ENCODE measurements at regions not wholly inside any gene's neighbourhood (a gene's known extent, or its start where the extent isn't known, plus 50 kb on each side); places are given as distances from the start of the nearest gene placed in this dataset.

DNA sequence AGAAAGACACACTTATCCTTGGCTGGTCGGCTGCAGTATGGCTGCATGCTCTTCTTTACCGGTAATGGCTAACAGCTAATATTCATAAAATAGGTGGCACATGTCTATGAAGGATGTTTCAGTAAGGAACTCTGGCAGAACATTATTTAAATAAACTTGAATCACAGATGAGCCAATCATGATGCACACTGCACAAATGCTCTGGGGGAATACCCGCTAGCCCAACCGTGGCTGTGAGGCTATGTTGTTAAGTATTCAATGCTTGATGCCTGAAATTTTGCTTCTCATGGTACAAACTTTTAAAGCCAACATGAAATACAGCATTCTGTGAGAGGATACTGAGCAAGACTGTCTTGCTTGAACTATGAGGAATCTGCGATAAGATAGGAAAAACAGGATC, 505.8 kb downstream of the ZEB2 start:
- H3K79me2 ChIP-seq (ENCODE audit: insufficient read depth, low read length), result no peaks in the 10 kb centered on the region
- no peak overlapping the region for H3K4me3 Mint-ChIP-seq
- no peak overlapping the region for H2AK5ac ChIP-seq (ENCODE audit: insufficient read length, low read length)
- H4K5ac ChIP-seq (ENCODE audit: insufficient read length, low read depth, low read length), result no peak overlapping the region
- H4K91ac ChIP-seq (ENCODE audit: insufficient read length, low read depth, low read length), result no peak overlapping the region
- H3K4me2 ChIP-seq (ENCODE audit: insufficient read depth, insufficient read length, low read length), result no peak overlapping the region
- no peaks in the 10 kb centered on the region for H3K9me3 ChIP-seq (ENCODE audit: control insufficient read depth, low read depth, low read length)
- no peaks in the 10 kb centered on the region for H3K4me1 ChIP-seq (ENCODE audit: insufficient read depth, low read length)
- no peak overlapping the region for H3K14ac ChIP-seq (ENCODE audit: insufficient read depth, low read length)
- H2BK120ac ChIP-seq (ENCODE audit: low read depth, low read length, poor library complexity, severe bottlenecking), result no peak overlapping the region
- no peak overlapping the region for H3K23ac ChIP-seq (ENCODE audit: insufficient read length, low read depth, low read length)
- H3K27ac ChIP-seq (ENCODE audit: insufficient read length, low read depth, low read length), result no peak overlapping the region
- no peak overlapping the region for H3K56ac ChIP-seq (ENCODE audit: insufficient read length, low read depth, low read length)
- no peak for DNase-seq
- H2BK15ac ChIP-seq (ENCODE audit: low read depth, low read length), result no peak overlapping the region
- no peak overlapping the region for H4K8ac ChIP-seq (replicated peaks; ENCODE audit: insufficient read length, low read depth, low read length)
- no peaks in the 10 kb centered on the region for H3K27me3 ChIP-seq (ENCODE audit: insufficient read depth, low read length)
- WGBS (ENCODE audit: extremely low coverage, insufficient read length, low lambda C conversion rate), result no CpG with 5 or more reads among the region's 5 CpGs
- no peak overlapping the region for H3K27ac Mint-ChIP-seq
- no peak overlapping the region for H3K4ac ChIP-seq (ENCODE audit: low read depth, low read length)
- peaks cover 1 to 3% of the 10 kb centered on the region in 2 experiments; a peak in 1 of 4 replicates for H3K4me1 Mint-ChIP-seq
- no peaks in the 10 kb centered on the region for H3K27me3 Mint-ChIP-seq (ENCODE audit: low read depth)
- no peak overlapping the region for H2AFZ ChIP-seq (ENCODE audit: low read length)
- no peaks in the 10 kb centered on the region for H3K9me3 Mint-ChIP-seq
- H3K9ac ChIP-seq (ENCODE audit: extremely low read depth, insufficient read length, low read length), result no peak overlapping the region
- no peak overlapping the region for H3K18ac ChIP-seq (ENCODE audit: insufficient read length, low read depth, low read length)
- TF ChIP-seq CTCF (conservative IDR thresholded peaks at IDR 0.05), result no peak
- no peak overlapping the region for H2BK5ac ChIP-seq (ENCODE audit: insufficient read length, low read length)
- no peak overlapping the region for H2BK12ac ChIP-seq (ENCODE audit: insufficient read length, low read depth, low read length)
- no peak overlapping the region for H2BK20ac ChIP-seq (ENCODE audit: low read depth, low read length, poor library complexity, severe bottlenecking)
- H3K79me1 ChIP-seq (ENCODE audit: insufficient read depth, low read depth, low read length, poor library complexity, severe bottlenecking), result no peaks in the 10 kb centered on the region
- H3T11ph ChIP-seq (ENCODE audit: low read length), result no peak overlapping the region
- no peaks in the 10 kb centered on the region for H3K36me3 Mint-ChIP-seq (ENCODE audit: insufficient read depth in 1 of 3, low read depth in 3 of 3)
- H4K20me1 ChIP-seq (ENCODE audit: control insufficient read depth, insufficient read depth, insufficient read length), result no peaks in the 10 kb centered on the region
- H3K23me2 ChIP-seq (ENCODE audit: insufficient read length, low read depth, low read length, poor library complexity, severe bottlenecking), result no peaks in the 10 kb centered on the region

Measured in H9 (cell line).